GM13976 (cell line): ENCODE measurements at regions not wholly inside any gene's neighbourhood (a gene's known extent, or its start where the extent isn't known, plus 50 kb on each side); places are given as distances from the start of the nearest gene placed in this dataset.

Experiments
- DNase-seq: peaks from one replicate; pipeline ENCODE4 v3.0.0; 2012; ENCODE audit warnings: low spot score
- in situ Hi-C: fragments of 300-500 bp; cut with MboI; formaldehyde crosslinking; loops from one replicate; pipeline ENCODE4 v1.12.0; 2022; ENCODE audit warnings: low sequenced_read_pairs, mixed read lengths, inconsistent platforms; ENCODE audit not compliant: unreplicated experiment
- TF ChIP-seq, protein P1 (sequence below): IDR thresholded peaks from 2 replicates; pipeline ENCODE4 v1.5.1; 2012; ENCODE audit warnings: borderline replicate concordance, mild to moderate bottlenecking; ENCODE audit not compliant: insufficient read depth; ENCODE audit errors: extremely low read depth, missing control alignments, control extremely low read depth

DNA sequence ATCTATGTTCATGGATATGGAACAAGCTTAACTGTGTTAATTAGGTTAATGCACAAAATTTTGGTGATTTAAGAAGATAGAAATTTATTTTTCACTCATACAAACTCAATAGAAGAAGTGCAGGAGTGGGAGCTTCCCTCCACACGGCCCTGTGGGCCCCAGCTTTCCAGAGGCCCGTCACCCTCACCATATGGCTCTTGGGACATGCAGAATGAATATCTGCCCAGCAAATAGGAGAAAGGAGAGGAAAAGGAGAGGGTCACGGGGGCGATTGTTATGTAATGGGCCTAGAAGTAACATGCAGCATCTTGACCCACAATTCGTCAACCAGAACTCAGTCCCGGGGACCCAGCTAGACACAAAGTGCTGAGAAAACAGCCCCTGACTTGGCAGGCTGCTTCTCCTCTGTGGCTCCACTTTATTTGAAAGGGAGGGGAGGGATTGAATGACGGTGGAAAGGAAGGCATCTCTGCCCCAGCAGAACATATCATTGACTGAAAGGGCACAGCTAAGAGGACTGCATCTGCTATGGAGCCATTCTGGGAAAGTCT, 648.2 kb upstream of the ID2 start:
- TF ChIP-seq, protein P1, sequence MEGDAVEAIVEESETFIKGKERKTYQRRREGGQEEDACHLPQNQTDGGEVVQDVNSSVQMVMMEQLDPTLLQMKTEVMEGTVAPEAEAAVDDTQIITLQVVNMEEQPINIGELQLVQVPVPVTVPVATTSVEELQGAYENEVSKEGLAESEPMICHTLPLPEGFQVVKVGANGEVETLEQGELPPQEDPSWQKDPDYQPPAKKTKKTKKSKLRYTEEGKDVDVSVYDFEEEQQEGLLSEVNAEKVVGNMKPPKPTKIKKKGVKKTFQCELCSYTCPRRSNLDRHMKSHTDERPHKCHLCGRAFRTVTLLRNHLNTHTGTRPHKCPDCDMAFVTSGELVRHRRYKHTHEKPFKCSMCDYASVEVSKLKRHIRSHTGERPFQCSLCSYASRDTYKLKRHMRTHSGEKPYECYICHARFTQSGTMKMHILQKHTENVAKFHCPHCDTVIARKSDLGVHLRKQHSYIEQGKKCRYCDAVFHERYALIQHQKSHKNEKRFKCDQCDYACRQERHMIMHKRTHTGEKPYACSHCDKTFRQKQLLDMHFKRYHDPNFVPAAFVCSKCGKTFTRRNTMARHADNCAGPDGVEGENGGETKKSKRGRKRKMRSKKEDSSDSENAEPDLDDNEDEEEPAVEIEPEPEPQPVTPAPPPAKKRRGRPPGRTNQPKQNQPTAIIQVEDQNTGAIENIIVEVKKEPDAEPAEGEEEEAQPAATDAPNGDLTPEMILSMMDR, result no peak
- no peak for DNase-seq
- in situ Hi-C loops, result no loop called here

DNA sequence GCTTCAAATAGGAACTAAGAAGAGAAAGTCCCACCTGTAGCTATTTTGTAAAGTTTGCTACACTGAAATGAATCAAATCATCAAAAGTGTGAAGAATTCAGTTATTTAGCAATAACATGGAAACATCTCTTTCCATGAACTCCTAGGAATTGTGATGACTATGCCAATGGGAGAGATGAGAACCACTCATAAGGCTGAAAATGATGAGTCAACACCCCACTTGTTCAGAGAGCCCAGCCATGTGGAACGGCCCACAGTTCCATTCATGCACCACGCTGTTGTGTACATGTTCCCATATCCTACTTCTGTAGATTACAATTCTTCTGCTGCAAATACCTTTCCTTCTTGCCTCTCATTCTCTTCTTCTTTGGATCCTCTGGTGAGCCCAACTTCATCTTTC, 645.5 kb upstream of the ID2 start:
- in situ Hi-C loops, result no loop called here
- TF ChIP-seq, protein P1, result no peak
- DNase-seq, result no peak

DNA sequence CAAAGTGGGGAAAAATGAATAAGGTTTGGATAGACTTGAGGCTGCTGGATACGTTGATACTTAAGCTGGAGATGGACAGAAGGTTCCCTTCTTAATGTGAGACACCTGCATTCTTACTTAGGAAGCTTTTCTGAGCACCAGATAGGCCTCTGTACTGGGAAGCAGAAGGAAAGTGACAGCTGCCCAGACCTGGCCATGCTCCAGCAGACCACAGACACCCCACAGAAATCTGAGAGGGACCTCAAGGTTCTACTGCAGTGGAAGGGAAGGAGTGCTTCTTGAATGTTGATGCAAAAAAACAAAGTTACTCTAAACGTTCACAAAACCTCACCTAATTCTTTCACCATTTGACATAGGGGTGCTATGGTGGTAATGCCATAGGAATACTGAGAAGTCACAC, 642.1 kb upstream of the ID2 start:
- in situ Hi-C loops, result no loop called here
- TF ChIP-seq, protein P1, result no peak
- DNase-seq, result no peak

DNA sequence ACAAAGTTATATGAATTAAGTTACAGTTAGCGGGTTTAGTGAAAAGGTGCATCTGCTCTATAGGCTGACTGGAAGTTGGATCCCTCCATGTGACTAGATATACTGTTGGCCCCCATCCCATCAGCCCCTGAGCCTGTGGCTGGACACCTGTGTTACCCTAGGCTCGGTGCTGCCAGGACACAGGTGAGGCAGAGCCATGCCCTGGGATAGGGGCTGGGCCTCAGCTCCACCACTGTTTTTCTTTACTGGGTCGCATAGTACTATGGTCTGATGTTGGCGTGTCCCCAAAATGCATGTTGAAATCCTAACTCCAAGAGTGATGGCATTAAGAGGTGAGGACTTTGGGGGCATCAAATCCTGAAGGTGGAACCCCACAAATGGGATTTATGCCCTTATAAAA, 638.6 kb upstream of the ID2 start:
- TF ChIP-seq, protein P1, result no peak
- in situ Hi-C loops, result no loop called here

DNA sequence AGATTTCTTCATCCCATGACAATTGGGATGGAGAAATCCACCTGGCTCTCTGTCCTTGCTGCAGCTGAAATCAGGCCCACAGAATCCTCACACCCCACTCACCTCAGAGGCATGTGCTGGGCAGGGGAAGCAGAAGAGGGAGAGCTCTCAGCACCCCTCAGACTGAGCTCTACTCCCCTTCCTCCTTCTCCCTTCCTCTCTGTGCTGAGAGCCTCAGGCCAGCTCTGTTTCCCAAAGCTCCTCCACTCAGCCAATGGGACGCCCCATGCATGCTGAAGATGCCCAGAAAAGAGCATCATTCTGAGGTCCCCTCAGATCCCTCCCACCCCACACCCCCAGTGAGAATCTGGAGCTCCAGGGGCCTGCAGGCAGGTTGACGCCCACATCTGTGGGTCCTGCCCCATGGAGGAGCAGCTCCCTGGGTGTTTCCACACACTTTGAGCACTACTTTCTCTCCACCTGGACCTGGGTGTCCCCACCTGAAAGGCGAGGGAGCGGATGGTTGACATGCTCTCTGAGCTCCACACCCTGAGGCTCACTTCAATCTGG, 637.7 kb upstream of the ID2 start:
- TF ChIP-seq, protein P1, result no peak
- no peak for DNase-seq
- in situ Hi-C loops, result no loop called here

More for the DNA sequence above, 638.6 kb upstream of the ID2 start:
- no peak for DNase-seq

DNA sequence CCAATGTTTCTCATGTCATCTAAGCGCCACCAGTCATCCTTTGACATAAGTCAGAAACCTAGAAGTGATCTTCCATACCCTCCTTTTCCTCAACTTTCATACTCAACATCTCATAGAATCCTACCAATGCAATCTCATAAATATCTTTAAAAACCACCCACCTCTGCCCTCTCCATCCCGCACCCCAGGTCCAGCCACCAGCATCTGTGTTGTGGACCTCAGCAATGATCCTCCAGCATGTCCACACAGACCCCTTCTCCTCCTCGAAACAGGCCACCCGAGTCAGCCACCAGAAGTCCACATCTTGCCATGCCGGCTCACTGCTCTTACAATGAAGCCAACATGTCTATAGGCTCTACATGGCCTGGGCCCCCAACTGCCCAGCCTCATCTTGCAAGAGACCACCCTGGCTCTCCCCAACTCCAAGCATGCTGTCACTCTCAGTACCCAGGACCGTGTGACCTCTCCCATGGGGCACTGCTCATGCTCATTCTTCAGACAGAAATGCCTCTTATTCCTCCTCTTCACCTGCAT, 636.7 kb upstream of the ID2 start:
- TF ChIP-seq, protein P1, result no peak
- in situ Hi-C loops, result no loop called here
- DNase-seq, result no peak
